ENCODE measurements at regions not wholly inside any gene's neighbourhood (a gene's known extent, or its start where the extent isn't known, plus 50 kb on each side); places are given as distances from the start of the nearest gene placed in this dataset.

GRCh38 chr3:110414855-110415254 lies 656.8 kb upstream of the NECTIN3 start:
- Histone ChIP-seq H3K9me3 (no peaks in the 10 kb centered on the region), H3K4me1 (no peaks in the 10 kb centered on the region), H3K4me3 (no peak overlapping the region), H3K27ac (no peak overlapping the region), H3K27me3 (no peaks in the 10 kb centered on the region), H3K36me3 (no peaks in the 10 kb centered on the region)
- DNase-seq = no peak
- no peak for TF ChIP-seq CTCF (IDR thresholded peaks at IDR 0.05)
- no peak for TF ChIP-seq POLR2A (IDR thresholded peaks at IDR 0.05)
- intact Hi-C loops (cut with DNase I; ENCODE audit: low total_unique reads) = no loop called here

GRCh38 chr3:110419096-110419495 lies 652.5 kb upstream of the NECTIN3 start:
- intact Hi-C loops (cut with DNase I; ENCODE audit: low total_unique reads) = no loop called here

GRCh38 chr3:110419601-110420000 lies 652.0 kb upstream of the NECTIN3 start:
- Histone ChIP-seq H3K27ac (no peak overlapping the region), H3K27me3 (no peaks in the 10 kb centered on the region), H3K9me3 (no peaks in the 10 kb centered on the region), H3K4me1 (no peaks in the 10 kb centered on the region), H3K36me3 (no peaks in the 10 kb centered on the region), H3K4me3 (no peak overlapping the region)
- TF ChIP-seq CTCF (IDR thresholded peaks at IDR 0.05) = no peak
- no peak for TF ChIP-seq POLR2A (IDR thresholded peaks at IDR 0.05)
- DNase-seq = no peak
- intact Hi-C loops (cut with DNase I; ENCODE audit: low total_unique reads) = no loop called here

More at GRCh38 chr3:110419096-110419495, 652.5 kb upstream of the NECTIN3 start:
- Histone ChIP-seq H3K27me3 (no peaks in the 10 kb centered on the region), H3K4me1 (no peaks in the 10 kb centered on the region), H3K4me3 (no peak overlapping the region), H3K9me3 (no peaks in the 10 kb centered on the region), H3K27ac (no peak overlapping the region), H3K36me3 (no peaks in the 10 kb centered on the region)
- DNase-seq = no peak
- no peak for TF ChIP-seq POLR2A (IDR thresholded peaks at IDR 0.05)
- no peak for TF ChIP-seq CTCF (IDR thresholded peaks at IDR 0.05)

- intact Hi-C loops (cut with DNase I; ENCODE audit: low total_unique reads) = no loop called here
- TF ChIP-seq CTCF (IDR thresholded peaks at IDR 0.05) = no peak
- no peaks in the 10 kb centered on the region for H3K9me3 ChIP-seq
- no peaks in the 10 kb centered on the region for H3K4me1 ChIP-seq
- H3K27ac ChIP-seq = no peak overlapping the region
- no peak for DNase-seq
- no peak overlapping the region for H3K4me3 ChIP-seq
- no peaks in the 10 kb centered on the region for H3K27me3 ChIP-seq
- no peaks in the 10 kb centered on the region for H3K36me3 ChIP-seq
These were observed 651.4 kb upstream of the NECTIN3 start for GRCh38 chr3:110420158-110420641.

- TF ChIP-seq CTCF (IDR thresholded peaks at IDR 0.05) (no peak), POLR2A (IDR thresholded peaks at IDR 0.05) (no peak)
- H3K27ac ChIP-seq = no peak overlapping the region
- H3K4me3 ChIP-seq = no peak overlapping the region
- H3K4me1 ChIP-seq = no peaks in the 10 kb centered on the region
- H3K9me3 ChIP-seq = no peaks in the 10 kb centered on the region
- intact Hi-C loops (cut with DNase I; ENCODE audit: low total_unique reads) = no loop called here
- DNase-seq = no peak
- H3K27me3 ChIP-seq = no peaks in the 10 kb centered on the region
- no peaks in the 10 kb centered on the region for H3K36me3 ChIP-seq
These were observed 648.3 kb upstream of the NECTIN3 start for GRCh38 chr3:110423276-110423675.

All from uterus (tissue), 3 donors.